Thyroid gland (tissue), 4 donors: ENCODE measurements at regions not wholly inside any gene's neighbourhood (a gene's known extent, or its start where the extent isn't known, plus 50 kb on each side); places are given as distances from the start of the nearest gene placed in this dataset.

ENCODE experiments used
- CTCF ChIP-seq, 6 experiments: fragments of 200-600 bp in 3 of 6; fragments of 450-650 bp in 3 of 6; sonication (generic) in 3 of 6; IDR thresholded peaks; one replicate each; pipeline ENCODE4 v1.5.1; 2016 to 2019; ENCODE audit warnings: antibody characterized with exemption in 6 of 6, mild to moderate bottlenecking in 2 of 6, inconsistent platforms in 1 of 6, moderate library complexity in 1 of 6
- POLR2A ChIP-seq, 2 donors: fragments of 450-650 bp; IDR thresholded peaks; one replicate each; pipeline ENCODE4 v1.6.1; 2017; ENCODE audit warnings: antibody characterized with exemption in 2 of 2, mild to moderate bottlenecking in 2 of 2, moderate library complexity in 1 of 2

GRCh38 chr7:57210871-57211270, 78.6 kb upstream of the ZNF479 start:
- TF ChIP-seq CTCF (IDR thresholded peaks at IDR 0.05) (no peak), POLR2A (IDR thresholded peaks at IDR 0.05) (no peak)
